KMS-11 (cell line): ENCODE measurements at regions not wholly inside any gene's neighbourhood (a gene's known extent, or its start where the extent isn't known, plus 50 kb on each side); places are given as distances from the start of the nearest gene placed in this dataset.

Experiments
- H2AFZ ChIP-seq: fragments of 200-600 bp; sonication (generic); 2 replicates; pipeline ENCODE4 v1.6.1; 2016; ENCODE audit warnings: antibody characterized with exemption, mixed run types, low read depth
- H3K27ac ChIP-seq: fragments of 200-600 bp; sonication (generic); 2 replicates; pipeline ENCODE4 v1.6.1; 2016; ENCODE audit warnings: mild to moderate bottlenecking, mixed run types
- H3K27me3 ChIP-seq: fragments of 200-600 bp; sonication (generic); 2 replicates; pipeline ENCODE4 v1.6.1; 2017; ENCODE audit warnings: mild to moderate bottlenecking, low read depth, mixed run types, moderate library complexity; ENCODE audit not compliant: insufficient read depth
- H3K36me3 ChIP-seq: fragments of 200-600 bp; sonication (generic); 2 replicates; pipeline ENCODE4 v1.6.1; 2017; ENCODE audit warnings: mild to moderate bottlenecking, mixed run types; ENCODE audit not compliant: insufficient read depth
- H3K4me1 ChIP-seq: fragments of 200-600 bp; sonication (generic); 2 replicates; pipeline ENCODE4 v1.6.1; 2016; ENCODE audit warnings: mild to moderate bottlenecking, low read depth, mixed run types; ENCODE audit not compliant: poor library complexity, severe bottlenecking
- H3K4me2 ChIP-seq: fragments of 200-600 bp; sonication (generic); 2 replicates; pipeline ENCODE4 v1.7.0; 2016; ENCODE audit warnings: mild to moderate bottlenecking, mixed run types
- H3K4me3 ChIP-seq: fragments of 200-600 bp; sonication (generic); IDR thresholded peaks from 2 replicates; pipeline ENCODE4 v1.6.1; 2017; ENCODE audit warnings: low read depth, low read length, mixed read lengths; ENCODE audit not compliant: insufficient read depth
- H3K79me2 ChIP-seq: fragments of 200-600 bp; sonication (generic); 2 replicates; pipeline ENCODE4 v1.6.1; 2016; ENCODE audit warnings: low read depth, mixed run types; ENCODE audit not compliant: insufficient read depth
- H3K9ac ChIP-seq: fragments of 200-600 bp; sonication (generic); 2 replicates; pipeline ENCODE4 v1.6.1; 2016; ENCODE audit warnings: mild to moderate bottlenecking, mixed run types
- H4K20me1 ChIP-seq: fragments of 200-600 bp; sonication (generic); 2 replicates; pipeline ENCODE4 v1.6.1; 2016; ENCODE audit warnings: mild to moderate bottlenecking, mixed run types; ENCODE audit not compliant: insufficient read depth
- TF ChIP-seq, protein P1 (sequence below): fragments of 200-600 bp; sonication (generic); conservative IDR thresholded peaks from 2 replicates; pipeline ENCODE4 v1.6.1; 2017; ENCODE audit warnings: low read depth, mild to moderate bottlenecking, antibody characterized with exemption, low read length, moderate library complexity, mixed read lengths

DNA sequence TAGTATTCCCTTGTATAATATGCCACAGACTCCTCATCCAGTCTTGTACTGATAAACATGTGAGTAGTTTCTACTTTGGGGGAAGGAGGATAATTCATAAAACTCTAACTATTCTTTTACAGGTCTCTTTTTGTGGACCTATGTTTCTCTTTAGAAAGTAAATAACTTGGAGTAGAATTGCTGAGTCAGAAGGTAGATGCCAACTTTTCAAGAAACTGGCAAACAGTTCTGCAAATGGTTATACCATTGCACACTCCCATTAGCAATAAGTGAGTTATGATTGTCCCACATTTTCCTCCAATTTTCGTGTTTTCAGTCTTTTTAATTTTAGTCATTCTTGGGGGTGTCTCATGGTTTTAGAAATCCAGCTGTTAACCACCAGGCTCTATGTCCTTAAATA is 477.2 kb upstream of the LRRTM4 start:
- H3K4me1 ChIP-seq: peaks cover 7% of the 10 kb centered on the region
- no peak overlapping the region for H3K4me2 ChIP-seq
- no peaks in the 10 kb centered on the region for H3K27me3 ChIP-seq
- H3K27ac ChIP-seq: no peak overlapping the region
- no peak overlapping the region for H3K4me3 ChIP-seq
- no peak overlapping the region for H2AFZ ChIP-seq
- TF ChIP-seq, protein P1, sequence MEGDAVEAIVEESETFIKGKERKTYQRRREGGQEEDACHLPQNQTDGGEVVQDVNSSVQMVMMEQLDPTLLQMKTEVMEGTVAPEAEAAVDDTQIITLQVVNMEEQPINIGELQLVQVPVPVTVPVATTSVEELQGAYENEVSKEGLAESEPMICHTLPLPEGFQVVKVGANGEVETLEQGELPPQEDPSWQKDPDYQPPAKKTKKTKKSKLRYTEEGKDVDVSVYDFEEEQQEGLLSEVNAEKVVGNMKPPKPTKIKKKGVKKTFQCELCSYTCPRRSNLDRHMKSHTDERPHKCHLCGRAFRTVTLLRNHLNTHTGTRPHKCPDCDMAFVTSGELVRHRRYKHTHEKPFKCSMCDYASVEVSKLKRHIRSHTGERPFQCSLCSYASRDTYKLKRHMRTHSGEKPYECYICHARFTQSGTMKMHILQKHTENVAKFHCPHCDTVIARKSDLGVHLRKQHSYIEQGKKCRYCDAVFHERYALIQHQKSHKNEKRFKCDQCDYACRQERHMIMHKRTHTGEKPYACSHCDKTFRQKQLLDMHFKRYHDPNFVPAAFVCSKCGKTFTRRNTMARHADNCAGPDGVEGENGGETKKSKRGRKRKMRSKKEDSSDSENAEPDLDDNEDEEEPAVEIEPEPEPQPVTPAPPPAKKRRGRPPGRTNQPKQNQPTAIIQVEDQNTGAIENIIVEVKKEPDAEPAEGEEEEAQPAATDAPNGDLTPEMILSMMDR: no peak
- H3K36me3 ChIP-seq: no peaks in the 10 kb centered on the region
- no peaks in the 10 kb centered on the region for H3K79me2 ChIP-seq
- no peaks in the 10 kb centered on the region for H4K20me1 ChIP-seq
- no peak overlapping the region for H3K9ac ChIP-seq

DNA sequence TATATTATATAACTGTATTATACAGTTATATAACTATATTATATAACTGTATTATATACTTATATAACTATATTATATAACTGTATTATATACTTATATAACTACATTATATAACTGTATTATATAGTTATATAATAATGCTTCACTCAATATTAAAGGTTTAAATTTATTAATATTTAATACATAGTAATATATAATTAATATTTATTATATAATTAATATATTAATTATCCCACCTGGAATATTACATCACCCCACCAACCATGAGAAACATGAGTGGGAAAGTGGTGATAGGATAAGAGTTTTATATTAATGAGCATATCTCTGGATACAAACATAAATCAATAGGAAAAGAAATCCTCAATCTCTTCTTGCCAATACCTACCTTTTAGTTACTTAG is 487.1 kb upstream of the LRRTM4 start:
- no peaks in the 10 kb centered on the region for H3K79me2 ChIP-seq
- no peaks in the 10 kb centered on the region for H4K20me1 ChIP-seq
- H3K36me3 ChIP-seq: no peaks in the 10 kb centered on the region
- no peak overlapping the region for H2AFZ ChIP-seq
- no peaks in the 10 kb centered on the region for H3K4me1 ChIP-seq
- no peak overlapping the region for H3K4me2 ChIP-seq
- H3K4me3 ChIP-seq: no peak overlapping the region
- no peaks in the 10 kb centered on the region for H3K27me3 ChIP-seq
- no peak overlapping the region for H3K27ac ChIP-seq
- H3K9ac ChIP-seq: no peak overlapping the region
- TF ChIP-seq, protein P1: no peak

DNA sequence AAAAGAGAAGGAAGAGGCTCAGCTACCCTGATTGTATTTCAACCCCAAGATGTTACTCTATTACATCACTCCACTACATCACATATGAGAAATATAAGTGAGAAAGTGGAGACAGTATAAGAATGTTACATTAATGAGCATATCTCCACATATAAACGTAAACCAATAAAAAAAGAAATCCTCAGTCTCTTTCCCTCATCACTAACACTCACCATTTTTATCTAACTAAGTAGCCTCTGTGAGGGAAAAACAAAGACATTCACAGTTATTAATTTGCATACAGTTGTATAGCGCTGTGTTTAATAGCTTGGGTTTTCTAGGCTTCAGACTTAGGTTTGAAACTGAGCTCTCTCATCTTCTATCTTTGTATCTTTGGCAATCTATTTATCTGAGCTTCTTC is 489.1 kb upstream of the LRRTM4 start:
- no peak overlapping the region for H3K4me2 ChIP-seq
- no peaks in the 10 kb centered on the region for H4K20me1 ChIP-seq
- H3K27me3 ChIP-seq: no peaks in the 10 kb centered on the region
- no peak overlapping the region for H3K9ac ChIP-seq
- H3K27ac ChIP-seq: no peak overlapping the region
- TF ChIP-seq, protein P1: no peak
- H3K79me2 ChIP-seq: no peaks in the 10 kb centered on the region
- no peak overlapping the region for H2AFZ ChIP-seq
- no peaks in the 10 kb centered on the region for H3K36me3 ChIP-seq
- H3K4me3 ChIP-seq: no peak overlapping the region
- no peaks in the 10 kb centered on the region for H3K4me1 ChIP-seq

DNA sequence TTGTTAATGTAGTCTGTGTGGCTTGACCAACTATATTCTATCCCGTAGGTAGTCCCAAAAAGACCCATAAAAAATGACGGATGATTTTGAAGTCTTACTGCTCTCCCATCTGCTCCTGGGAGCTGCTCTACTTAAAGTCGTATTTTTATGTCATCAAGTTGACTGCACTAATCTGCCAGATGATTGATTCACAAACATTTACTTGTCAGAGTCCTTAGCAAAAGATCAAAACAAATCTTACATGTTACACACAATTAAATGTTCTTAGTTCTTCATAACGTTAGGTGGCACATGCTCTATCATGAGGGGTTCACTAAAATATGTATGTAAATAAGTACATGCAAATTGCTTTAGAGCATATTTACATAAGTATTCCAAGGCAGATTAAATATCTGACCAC is 498.3 kb upstream of the LRRTM4 start:
- TF ChIP-seq, protein P1: no peak
- H3K79me2 ChIP-seq: no peaks in the 10 kb centered on the region
- no peak overlapping the region for H3K4me3 ChIP-seq
- H3K4me1 ChIP-seq: no peaks in the 10 kb centered on the region
- no peak overlapping the region for H3K4me2 ChIP-seq
- no peak overlapping the region for H3K9ac ChIP-seq
- H2AFZ ChIP-seq: no peak overlapping the region
- no peaks in the 10 kb centered on the region for H4K20me1 ChIP-seq
- no peak overlapping the region for H3K27ac ChIP-seq
- no peaks in the 10 kb centered on the region for H3K27me3 ChIP-seq
- H3K36me3 ChIP-seq: no peaks in the 10 kb centered on the region

DNA sequence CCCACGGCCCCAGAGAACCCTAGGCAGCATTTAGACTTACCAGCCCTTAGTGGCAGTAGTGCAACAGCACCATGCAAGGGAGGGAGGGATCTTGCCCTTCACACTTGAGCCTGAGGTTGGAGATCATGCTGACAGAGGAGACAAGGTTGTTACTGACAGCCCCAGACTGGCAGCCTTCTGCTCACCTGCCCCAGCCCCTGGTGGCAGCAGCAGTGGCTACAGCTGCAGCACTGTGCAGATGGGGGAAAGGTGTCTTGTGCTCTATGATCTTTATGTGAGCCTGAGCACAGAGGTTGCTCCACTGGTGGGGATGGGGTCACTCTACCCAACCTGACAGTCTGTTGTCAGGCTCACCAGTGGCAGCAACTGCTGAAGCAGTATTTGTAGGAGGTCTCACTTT is 501.2 kb upstream of the LRRTM4 start:
- H2AFZ ChIP-seq: no peak overlapping the region
- H3K36me3 ChIP-seq: no peaks in the 10 kb centered on the region
- no peak overlapping the region for H3K27ac ChIP-seq
- H3K4me2 ChIP-seq: no peak overlapping the region
- no peaks in the 10 kb centered on the region for H3K79me2 ChIP-seq
- H3K4me3 ChIP-seq: no peak overlapping the region
- no peaks in the 10 kb centered on the region for H4K20me1 ChIP-seq
- H3K27me3 ChIP-seq: no peaks in the 10 kb centered on the region
- no peak overlapping the region for H3K9ac ChIP-seq
- TF ChIP-seq, protein P1: no peak
- H3K4me1 ChIP-seq: no peaks in the 10 kb centered on the region
